Fibroblast of lung (primary cell): ENCODE measurements at regions not wholly inside any gene's neighbourhood (a gene's known extent, or its start where the extent isn't known, plus 50 kb on each side); places are given as distances from the start of the nearest gene placed in this dataset.

Experiments used
- DNase-seq, 2 donors: peaks; one replicate each; pipeline versions ENCODE4 v3.0.0 to v3.0.0-alpha.2; 2010; ENCODE audit warnings: low read depth in 2 of 2
- H2AFZ ChIP-seq: 2 replicates; pipeline ENCODE4 v1.5.1; 2012; ENCODE audit warnings: low read length, control low read depth, inconsistent platforms
- H3K27ac ChIP-seq: 2 replicates; pipeline ENCODE4 v1.5.1; 2011; ENCODE audit warnings: low read length, control low read depth; ENCODE audit not compliant: insufficient read depth
- H3K27me3 ChIP-seq: 2 replicates; pipeline ENCODE4 v1.5.1; 2011; ENCODE audit warnings: mild to moderate bottlenecking, low read length; ENCODE audit not compliant: control insufficient read depth, insufficient read depth
- H3K36me3 ChIP-seq: 2 replicates; pipeline ENCODE4 v1.5.1; 2011; ENCODE audit warnings: low read length; ENCODE audit not compliant: control insufficient read depth, insufficient read depth
- H3K4me1 ChIP-seq: 2 replicates; pipeline ENCODE4 v1.5.1; 2011; ENCODE audit warnings: low read length; ENCODE audit not compliant: control insufficient read depth, insufficient read depth; ENCODE audit errors: extremely low read depth
- H3K4me2 ChIP-seq: 2 replicates; pipeline ENCODE4 v1.5.1; 2011; ENCODE audit warnings: low read length, control low read depth; ENCODE audit not compliant: insufficient read depth; ENCODE audit errors: extremely low read depth
- H3K4me3 ChIP-seq, 4 experiments: fragments of 200-600 bp in 1 of 4; sonication (generic) in 1 of 4; replicated peaks in 1 of 4; 2 replicates each; pipeline ENCODE4 v1.5.1; 2011 to 2016; ENCODE audit warnings: low read length in 4 of 4, low read depth in 3 of 4, mild to moderate bottlenecking in 3 of 4, control low read depth in 2 of 4, inconsistent platforms in 1 of 4, mixed read lengths in 1 of 4; ENCODE audit not compliant: insufficient read depth in 1 of 4; ENCODE audit errors: control extremely low read depth in 1 of 4
- H3K79me2 ChIP-seq: 2 replicates; pipeline ENCODE4 v1.5.1; 2012; ENCODE audit warnings: mild to moderate bottlenecking, low read length, inconsistent platforms; ENCODE audit not compliant: control insufficient read depth, insufficient read depth
- H3K9ac ChIP-seq: 2 replicates; pipeline ENCODE4 v1.5.1; 2011; ENCODE audit warnings: mild to moderate bottlenecking, low read length, control low read depth; ENCODE audit not compliant: insufficient read depth
- H3K9me3 ChIP-seq: 2 replicates; pipeline ENCODE4 v1.5.1; 2012; ENCODE audit warnings: low read depth, low read length; ENCODE audit not compliant: control insufficient read depth, insufficient read depth
- H4K20me1 ChIP-seq: 2 replicates; pipeline ENCODE4 v1.5.1; 2011; ENCODE audit warnings: low read length; ENCODE audit not compliant: control insufficient read depth, insufficient read depth; ENCODE audit errors: extremely low read depth
- EZH2 ChIP-seq: IDR thresholded peaks from 2 replicates; pipeline ENCODE4 v1.5.1; 2012; ENCODE audit warnings: low read length, control low read depth, mild to moderate bottlenecking; ENCODE audit errors: missing control alignments
- TF ChIP-seq, protein P1 (sequence below), 2 donors: IDR thresholded peaks in 1 of 2; conservative IDR thresholded peaks in 1 of 2; 1 replicate in 1 of 2; 2 replicates in 1 of 2; pipeline ENCODE4 v1.5.1; 2011 to 2012; ENCODE audit warnings: low read length in 2 of 2, control low read depth in 1 of 2, inconsistent platforms in 1 of 2, low read depth in 1 of 2, mild to moderate bottlenecking in 1 of 2

DNA sequence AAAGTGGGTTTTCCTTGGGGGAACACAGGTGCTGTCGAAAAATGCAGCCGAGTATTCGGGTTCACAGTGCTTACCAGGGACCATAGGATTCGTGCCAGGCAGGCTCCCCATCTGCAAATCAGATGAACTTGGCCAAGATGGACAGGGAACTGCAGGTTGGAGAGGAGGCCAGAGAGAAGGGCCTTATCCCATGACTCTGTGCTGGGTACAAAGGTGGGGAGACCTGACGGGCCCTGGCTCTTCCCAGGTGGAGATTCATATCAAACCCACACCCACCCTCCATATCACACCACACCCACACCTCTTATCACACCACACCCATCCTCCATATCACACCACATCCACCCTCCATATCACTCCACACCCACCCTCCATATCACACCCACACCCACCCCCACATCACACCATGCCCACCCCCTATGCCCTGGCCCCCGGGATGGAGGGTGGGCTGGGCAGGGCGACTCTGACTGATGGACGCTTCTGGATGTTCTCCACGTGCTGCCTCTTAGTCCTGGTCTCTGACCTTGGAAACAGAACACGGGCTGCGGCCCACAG, 319.7 kb downstream of the ADGRD1 start:
- Histone ChIP-seq H3K4me3 (no peak overlapping the region), H2AFZ (no peak overlapping the region), H3K36me3 (no peaks in the 10 kb centered on the region), H3K4me2 (no peak overlapping the region), H3K27me3 (no peaks in the 10 kb centered on the region), H3K9ac (no peak overlapping the region), H3K9me3 (no peaks in the 10 kb centered on the region), H3K4me1 (no peaks in the 10 kb centered on the region), H4K20me1 (no peaks in the 10 kb centered on the region), H3K79me2 (no peaks in the 10 kb centered on the region), H3K27ac (no peak overlapping the region)
- TF ChIP-seq EZH2, result no peak
- TF ChIP-seq, protein P1, sequence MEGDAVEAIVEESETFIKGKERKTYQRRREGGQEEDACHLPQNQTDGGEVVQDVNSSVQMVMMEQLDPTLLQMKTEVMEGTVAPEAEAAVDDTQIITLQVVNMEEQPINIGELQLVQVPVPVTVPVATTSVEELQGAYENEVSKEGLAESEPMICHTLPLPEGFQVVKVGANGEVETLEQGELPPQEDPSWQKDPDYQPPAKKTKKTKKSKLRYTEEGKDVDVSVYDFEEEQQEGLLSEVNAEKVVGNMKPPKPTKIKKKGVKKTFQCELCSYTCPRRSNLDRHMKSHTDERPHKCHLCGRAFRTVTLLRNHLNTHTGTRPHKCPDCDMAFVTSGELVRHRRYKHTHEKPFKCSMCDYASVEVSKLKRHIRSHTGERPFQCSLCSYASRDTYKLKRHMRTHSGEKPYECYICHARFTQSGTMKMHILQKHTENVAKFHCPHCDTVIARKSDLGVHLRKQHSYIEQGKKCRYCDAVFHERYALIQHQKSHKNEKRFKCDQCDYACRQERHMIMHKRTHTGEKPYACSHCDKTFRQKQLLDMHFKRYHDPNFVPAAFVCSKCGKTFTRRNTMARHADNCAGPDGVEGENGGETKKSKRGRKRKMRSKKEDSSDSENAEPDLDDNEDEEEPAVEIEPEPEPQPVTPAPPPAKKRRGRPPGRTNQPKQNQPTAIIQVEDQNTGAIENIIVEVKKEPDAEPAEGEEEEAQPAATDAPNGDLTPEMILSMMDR (conservative IDR thresholded peaks at IDR 0.05 in 1 of 2, IDR thresholded peaks at IDR 0.05 in 1 of 2; ENCODE audit: low read depth in 1 of 2, low read length in 2 of 2), result no peak
- DNase-seq, result no peak

DNA sequence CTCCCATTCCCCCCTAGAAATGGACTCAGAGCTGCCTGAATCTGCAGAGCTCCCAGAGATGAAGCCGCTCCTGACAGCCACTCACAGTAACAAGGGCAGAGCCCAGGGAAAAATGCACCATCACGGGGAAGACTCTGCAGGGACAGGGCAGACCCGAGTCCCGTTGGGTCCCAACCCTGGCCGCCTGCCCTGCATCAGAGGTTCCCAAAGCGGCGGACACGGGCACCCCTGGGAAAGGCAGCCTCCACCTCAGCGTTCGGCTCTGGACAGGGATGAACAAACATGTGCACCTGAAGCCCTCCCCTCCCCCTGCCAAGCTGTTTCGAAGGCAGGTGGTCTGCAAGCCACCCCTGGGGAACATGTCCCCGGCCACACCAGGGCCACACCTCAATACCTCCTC, 320.4 kb downstream of the ADGRD1 start:
- H2AFZ ChIP-seq, result no peak overlapping the region
- H3K4me1 ChIP-seq, result no peaks in the 10 kb centered on the region
- no peak overlapping the region for H3K4me2 ChIP-seq
- H3K79me2 ChIP-seq, result no peaks in the 10 kb centered on the region
- no peaks in the 10 kb centered on the region for H4K20me1 ChIP-seq
- no peaks in the 10 kb centered on the region for H3K36me3 ChIP-seq
- H3K27me3 ChIP-seq, result no peaks in the 10 kb centered on the region
- no peaks in the 10 kb centered on the region for H3K9me3 ChIP-seq
- no peak overlapping the region for H3K27ac ChIP-seq
- DNase-seq, result no peak
- no peak overlapping the region for H3K9ac ChIP-seq
- no peak overlapping the region for H3K4me3 ChIP-seq
- TF ChIP-seq EZH2, result no peak
- TF ChIP-seq, protein P1 (conservative IDR thresholded peaks at IDR 0.05 in 1 of 2, IDR thresholded peaks at IDR 0.05 in 1 of 2; ENCODE audit: low read depth in 1 of 2, low read length in 2 of 2), result no peak

DNA sequence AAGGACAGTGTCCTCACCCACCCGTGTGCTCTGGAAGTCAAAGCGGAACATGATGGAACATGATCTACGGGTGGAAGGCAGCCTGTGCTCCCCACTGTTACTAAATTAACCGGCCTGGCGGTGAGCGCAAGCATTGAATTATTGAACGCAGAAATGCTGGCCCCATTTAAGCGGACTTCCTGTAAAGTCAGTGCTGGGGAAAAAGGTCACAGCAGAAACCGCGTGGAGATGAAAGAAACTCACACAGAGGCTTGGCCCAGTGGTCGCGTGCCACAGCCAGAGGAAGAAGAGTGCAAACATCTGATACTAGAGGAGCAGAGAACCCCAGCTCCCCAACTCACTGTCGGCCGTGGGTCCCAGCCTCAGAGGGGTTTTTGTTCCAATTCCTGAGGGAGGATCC, 321.2 kb downstream of the ADGRD1 start:
- H3K27me3 ChIP-seq, result no peaks in the 10 kb centered on the region
- H3K4me2 ChIP-seq, result no peak overlapping the region
- H3K9me3 ChIP-seq, result no peaks in the 10 kb centered on the region
- H2AFZ ChIP-seq, result no peak overlapping the region
- H3K27ac ChIP-seq, result no peak overlapping the region
- DNase-seq, result no peak
- H3K36me3 ChIP-seq, result no peaks in the 10 kb centered on the region
- TF ChIP-seq, protein P1 (conservative IDR thresholded peaks at IDR 0.05 in 1 of 2, IDR thresholded peaks at IDR 0.05 in 1 of 2; ENCODE audit: low read depth in 1 of 2, low read length in 2 of 2), result no peak
- no peak for TF ChIP-seq EZH2
- H3K4me3 ChIP-seq, result no peak overlapping the region
- H3K4me1 ChIP-seq, result no peaks in the 10 kb centered on the region
- no peaks in the 10 kb centered on the region for H4K20me1 ChIP-seq
- no peak overlapping the region for H3K9ac ChIP-seq
- no peaks in the 10 kb centered on the region for H3K79me2 ChIP-seq
